OCI-M2 (cell line): ENCODE measurements at regions not wholly inside any gene's neighbourhood (a gene's known extent, or its start where the extent isn't known, plus 50 kb on each side); places are given as distances from the start of the nearest gene placed in this dataset.
"Not testable (repeated sequence)": the region's sequence is repeated elsewhere in the genome, so short reads cannot be mapped to it uniquely, and the experiment has no call there.

Experiments
- DNase-seq: peaks from one replicate; lab custom pipeline; 2025; ENCODE audit not compliant: unreplicated experiment; lab: John Stamatoyannopoulos, UW

DNA sequence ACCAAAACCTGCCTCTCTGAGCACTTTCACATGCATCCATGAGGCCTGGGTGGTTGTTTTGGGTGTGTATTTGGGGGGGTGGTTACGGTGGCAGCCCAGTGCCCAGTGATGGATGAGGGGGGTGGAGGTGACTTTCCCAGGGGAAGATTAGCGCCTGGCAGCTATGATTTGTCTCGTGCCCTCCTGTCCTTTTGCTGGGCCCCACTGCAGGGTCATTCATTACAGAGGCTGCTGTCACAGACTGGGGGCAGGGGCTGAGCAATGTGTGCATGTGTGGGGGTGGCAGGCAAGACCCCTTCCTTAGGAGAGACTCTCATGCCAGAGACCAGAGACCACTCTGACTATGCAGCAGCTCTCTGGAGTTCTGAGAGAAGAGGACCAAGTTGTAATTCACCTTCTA, 93.7 kb downstream of the MRM1 start:
- no peak for DNase-seq

DNA sequence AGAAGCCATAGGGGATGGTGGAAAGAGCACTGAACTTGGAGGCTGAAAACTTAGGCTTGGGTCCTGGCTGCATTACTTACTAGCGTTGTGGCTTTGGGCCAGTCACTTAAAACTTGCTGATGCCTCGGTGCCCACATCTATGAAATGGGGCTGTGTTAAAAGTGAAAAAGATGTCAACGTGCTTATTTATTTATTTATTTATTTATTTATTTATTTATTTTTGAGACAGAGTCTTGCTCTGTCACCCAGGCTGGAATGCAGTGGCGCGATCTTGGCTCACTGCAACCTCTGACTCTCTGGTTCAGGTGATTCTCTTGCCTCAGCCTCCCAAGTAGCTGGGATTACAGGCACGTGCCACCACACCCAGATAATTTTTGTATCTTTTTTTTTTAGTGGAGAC, 94.3 kb downstream of the MRM1 start:
- not testable (repeated sequence) for DNase-seq

DNA sequence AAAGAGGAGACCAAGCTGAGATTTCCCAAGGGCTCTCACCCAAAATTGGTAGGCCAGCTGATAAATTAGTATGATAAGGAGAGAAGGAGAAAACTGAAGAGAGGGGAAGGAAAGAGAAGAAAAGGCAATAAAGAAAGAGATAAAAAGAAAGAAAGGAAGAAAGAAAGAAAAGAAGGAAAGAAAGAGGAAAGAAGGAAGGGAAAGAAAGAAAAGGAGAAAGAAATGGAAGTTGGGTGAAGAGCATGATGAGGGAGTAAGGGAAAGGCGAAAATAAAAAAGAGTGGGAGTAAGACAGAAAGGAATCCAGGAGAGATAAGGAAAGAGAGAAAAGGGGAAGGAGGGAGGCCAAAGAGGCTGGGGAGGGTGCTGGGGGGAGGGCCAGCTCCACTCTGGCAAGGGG, 95.4 kb downstream of the MRM1 start:
- DNase-seq: no peak

GRCh38 chr17:36697903-36698530, 96.6 kb downstream of the MRM1 start:
- no peak for DNase-seq

GRCh38 chr17:36701429-36702099, 100.2 kb downstream of the MRM1 start:
- no peak for DNase-seq

GRCh38 chr17:36702636-36703035, 101.3 kb downstream of the MRM1 start:
- no peak for DNase-seq

GRCh38 chr17:36703860-36704266, 102.5 kb downstream of the MRM1 start:
- no peak for DNase-seq

- no peak for DNase-seq
Measured at GRCh38 chr17:36705283-36705795, 104.0 kb downstream of the MRM1 start.

DNA sequence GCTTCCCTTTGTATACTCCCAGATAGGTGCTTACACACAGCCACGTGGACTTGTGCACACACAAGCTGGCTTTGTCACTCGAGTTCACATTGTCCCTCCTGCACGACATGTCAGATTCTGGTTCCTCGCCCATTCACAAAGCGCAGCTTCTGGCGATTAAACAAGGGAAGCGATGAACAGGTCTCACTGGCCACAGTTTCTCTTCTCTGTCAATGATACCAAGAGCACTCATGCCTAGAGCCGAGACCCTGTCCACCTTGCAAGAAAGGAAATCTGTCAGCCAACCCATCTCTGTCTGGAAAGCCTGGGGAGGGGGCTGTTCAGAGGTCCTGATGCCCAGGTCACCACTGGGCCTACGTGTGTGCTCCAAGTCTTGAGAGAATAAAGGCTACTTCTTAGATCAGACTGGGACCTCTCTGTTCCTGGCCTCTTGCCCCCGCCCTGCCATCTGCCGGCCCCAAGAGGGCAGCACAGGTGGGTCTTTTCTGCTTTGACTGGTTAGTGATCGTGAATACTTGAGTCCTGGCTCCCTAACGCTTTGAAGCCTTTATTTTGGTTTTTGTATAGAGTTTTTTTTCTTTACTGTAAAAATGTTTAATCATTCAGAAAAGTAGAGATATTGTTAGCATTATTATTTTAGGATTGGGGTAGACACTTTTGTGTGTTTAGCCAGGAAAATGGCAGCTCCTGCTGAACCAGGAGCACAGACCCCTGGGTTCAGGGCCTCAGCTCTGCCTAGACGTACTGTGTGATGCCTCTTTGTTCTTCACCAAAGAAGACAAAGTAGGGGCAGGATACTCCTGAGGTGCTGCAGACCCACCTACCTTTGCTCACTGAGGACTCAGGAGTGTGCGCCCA, 104.7 kb downstream of the MRM1 start:
- DNase-seq: no peak

GRCh38 chr17:36707904-36708303, 106.5 kb downstream of the MRM1 start:
- no peak for DNase-seq

DNA sequence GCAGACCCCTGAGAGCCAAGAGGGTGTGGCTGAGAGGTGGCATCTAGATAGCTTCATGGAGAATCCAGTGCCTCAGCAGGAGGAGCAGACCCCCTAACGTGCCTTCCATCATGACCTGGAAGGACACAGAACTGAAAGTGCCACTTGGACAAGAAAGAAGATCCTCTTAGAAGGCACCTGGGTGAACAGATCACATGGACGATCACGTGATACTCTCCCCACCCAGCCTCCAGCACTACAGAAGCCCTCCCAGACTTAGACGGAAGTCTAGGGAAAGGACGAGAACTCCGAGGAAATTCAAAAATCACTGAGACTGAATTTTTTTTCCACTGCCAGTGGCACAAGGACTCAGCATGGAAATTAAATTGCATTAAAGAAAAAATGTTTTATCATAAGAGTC, 113.4 kb downstream of the MRM1 start:
- no peak for DNase-seq

DNA sequence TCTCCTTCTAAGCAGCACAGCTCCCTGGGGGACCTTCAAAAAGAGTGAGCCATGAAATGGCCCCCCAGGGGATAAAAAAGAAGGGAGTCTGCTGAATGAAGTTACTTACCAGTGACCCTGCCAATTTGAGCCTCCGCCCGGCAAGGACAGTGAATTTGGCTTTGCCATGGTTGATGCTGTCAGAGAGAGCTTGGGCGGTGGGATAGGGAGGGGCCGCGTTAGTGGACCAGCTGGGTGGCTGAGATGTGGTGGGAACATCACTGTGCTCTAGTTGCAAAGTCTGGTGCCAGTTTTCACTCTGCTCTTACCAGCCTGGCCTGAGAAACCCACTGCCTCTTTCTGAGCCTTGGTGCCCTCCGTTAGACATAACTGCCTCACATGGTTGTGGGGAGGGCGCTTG, 114.6 kb downstream of the MRM1 start:
- DNase-seq: no peak

- no peak for DNase-seq
Measured at GRCh38 chr17:36717088-36717487, 115.7 kb downstream of the MRM1 start.

- no peak for DNase-seq
Measured at GRCh38 chr17:36720131-36720530, 118.7 kb downstream of the MRM1 start.

DNA sequence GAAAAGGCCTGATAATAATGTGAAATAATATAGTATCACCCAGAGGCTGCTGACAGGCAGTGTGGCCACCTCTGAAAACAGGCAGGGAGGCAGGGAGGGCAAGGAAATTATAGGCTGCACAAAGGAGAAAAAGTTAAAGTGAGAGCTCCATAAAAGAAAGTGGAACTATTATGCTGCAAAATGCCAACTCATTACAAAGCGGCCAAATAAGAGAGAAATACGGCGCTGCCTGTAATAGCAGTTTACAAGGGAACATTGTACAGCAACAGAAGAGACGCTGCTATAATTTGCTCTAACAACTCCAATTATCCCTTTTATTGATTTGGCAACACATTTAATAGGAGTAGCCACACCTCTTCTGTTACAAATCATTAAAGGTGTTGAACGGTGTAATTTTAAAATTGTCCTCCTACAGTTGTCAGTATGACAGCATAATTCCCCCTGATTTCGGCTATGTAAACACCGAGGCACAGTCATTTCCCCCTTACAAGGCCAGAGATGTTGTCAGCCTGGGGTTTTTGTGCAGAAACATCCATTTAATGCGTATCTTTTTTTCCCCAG, 120.3 kb downstream of the MRM1 start:
- DNase-seq: no peak

GRCh38 chr17:36722121-36722902, 120.9 kb downstream of the MRM1 start:
- DNase-seq: no peak

- DNase-seq: no peak
Measured at GRCh38 chr17:36722903-36723263, 121.5 kb downstream of the MRM1 start.

DNA sequence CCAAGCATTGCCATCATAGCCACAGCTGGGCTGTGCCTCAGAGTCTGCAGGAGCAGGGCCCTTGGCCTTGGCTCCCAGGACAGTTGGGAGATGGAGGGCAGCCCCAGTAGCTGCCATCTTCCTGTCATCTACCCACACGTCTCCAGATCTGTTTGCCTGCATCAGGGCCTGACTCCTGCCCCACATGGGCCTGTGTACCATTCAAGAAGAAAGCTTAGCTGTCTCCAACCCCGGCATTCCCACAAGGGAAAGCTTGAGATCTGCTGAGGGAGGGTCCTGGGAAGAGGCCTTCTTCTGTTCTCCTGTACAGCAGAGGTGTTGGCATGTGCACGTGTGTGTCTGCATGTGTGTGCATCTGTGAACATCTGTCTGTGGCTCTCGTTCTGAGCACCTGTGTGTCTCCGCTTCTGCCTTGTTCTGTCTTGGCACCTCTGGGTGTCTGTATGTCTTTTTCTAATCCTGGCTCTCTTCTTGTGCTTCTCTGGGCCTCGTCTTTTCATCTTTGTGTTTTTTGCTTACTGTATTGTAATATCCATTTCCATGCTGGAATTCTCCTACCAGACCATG, 122.2 kb downstream of the MRM1 start:
- no peak for DNase-seq

DNA sequence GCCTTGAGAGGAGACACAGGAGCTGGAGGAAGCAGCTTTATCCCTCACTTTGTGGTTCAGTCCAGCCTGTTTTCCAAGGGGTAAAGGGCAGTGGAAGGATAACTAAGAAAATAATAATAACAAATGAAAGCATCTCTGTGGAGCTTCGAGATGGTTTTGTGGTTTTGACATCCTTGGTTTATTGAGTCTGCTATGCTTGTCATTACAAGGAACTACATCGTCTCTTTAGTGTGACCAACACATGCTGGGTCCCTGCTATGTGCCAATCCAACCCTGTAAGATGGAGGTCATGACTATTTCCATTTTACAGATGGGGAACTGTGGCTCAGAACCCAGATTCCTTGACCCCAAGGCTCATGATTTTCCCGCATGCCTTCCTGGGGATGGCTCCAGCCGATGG, 124.8 kb downstream of the MRM1 start:
- no peak for DNase-seq

GRCh38 chr17:36727052-36727451, 125.7 kb downstream of the MRM1 start:
- DNase-seq: no peak

DNA sequence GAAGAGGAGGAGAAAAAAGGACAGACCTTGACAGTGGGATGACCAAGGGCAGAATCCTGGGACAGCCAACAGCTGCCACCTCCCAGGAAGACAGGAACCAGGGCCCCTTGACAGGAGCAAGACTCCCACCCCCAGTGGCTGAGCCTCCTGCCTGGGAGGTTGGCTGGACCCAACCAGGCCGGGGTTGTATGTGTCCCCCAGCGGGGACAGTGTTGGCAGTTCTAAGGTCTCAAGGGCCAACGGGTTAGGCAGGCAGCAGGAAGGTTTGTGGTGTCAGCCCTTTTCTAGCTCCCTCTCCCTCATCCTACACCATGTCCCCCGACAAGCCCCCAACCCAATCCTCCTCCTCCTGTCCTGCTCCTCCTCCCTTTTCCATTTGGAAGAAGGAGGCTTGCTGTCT, 126.2 kb downstream of the MRM1 start:
- no peak for DNase-seq
